ENCODE measurements at regions not wholly inside any gene's neighbourhood (a gene's known extent, or its start where the extent isn't known, plus 50 kb on each side); places are given as distances from the start of the nearest gene placed in this dataset.

DNA sequence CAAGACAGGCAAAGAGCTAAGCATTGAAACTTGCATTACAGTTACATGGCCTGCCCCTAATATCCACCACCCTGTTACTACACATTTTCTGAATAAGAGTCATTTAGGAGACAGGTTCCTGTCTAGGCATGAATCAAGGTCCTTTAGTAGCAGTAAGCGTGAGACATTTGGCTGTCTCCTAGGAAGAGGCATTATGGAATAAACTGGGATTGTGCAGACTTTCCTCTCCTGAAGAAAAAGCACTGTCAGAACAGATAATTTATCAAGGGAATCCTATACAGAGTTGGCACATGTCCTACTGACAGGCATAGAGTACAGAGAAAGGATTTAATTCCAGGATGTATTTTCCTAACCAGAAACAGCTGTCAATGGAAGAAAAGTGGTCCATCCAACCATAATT is 111.9 kb downstream of the INHBA start:
- TF ChIP-seq, protein P1, sequence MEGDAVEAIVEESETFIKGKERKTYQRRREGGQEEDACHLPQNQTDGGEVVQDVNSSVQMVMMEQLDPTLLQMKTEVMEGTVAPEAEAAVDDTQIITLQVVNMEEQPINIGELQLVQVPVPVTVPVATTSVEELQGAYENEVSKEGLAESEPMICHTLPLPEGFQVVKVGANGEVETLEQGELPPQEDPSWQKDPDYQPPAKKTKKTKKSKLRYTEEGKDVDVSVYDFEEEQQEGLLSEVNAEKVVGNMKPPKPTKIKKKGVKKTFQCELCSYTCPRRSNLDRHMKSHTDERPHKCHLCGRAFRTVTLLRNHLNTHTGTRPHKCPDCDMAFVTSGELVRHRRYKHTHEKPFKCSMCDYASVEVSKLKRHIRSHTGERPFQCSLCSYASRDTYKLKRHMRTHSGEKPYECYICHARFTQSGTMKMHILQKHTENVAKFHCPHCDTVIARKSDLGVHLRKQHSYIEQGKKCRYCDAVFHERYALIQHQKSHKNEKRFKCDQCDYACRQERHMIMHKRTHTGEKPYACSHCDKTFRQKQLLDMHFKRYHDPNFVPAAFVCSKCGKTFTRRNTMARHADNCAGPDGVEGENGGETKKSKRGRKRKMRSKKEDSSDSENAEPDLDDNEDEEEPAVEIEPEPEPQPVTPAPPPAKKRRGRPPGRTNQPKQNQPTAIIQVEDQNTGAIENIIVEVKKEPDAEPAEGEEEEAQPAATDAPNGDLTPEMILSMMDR (IDR thresholded peaks at IDR 0.05), result no peak
- TF ChIP-seq EP300 (IDR thresholded peaks at IDR 0.05) (no peak), POLR2A (IDR thresholded peaks at IDR 0.05) (no peak)
